Fibroblast of peridontal ligament (primary cell): ENCODE measurements at regions not wholly inside any gene's neighbourhood (a gene's known extent, or its start where the extent isn't known, plus 50 kb on each side); places are given as distances from the start of the nearest gene placed in this dataset.

ENCODE experiments used
- DNase-seq: peaks from one replicate; pipeline ENCODE4 v3.0.0-alpha.2; 2010; ENCODE audit errors: extremely low read depth

DNA sequence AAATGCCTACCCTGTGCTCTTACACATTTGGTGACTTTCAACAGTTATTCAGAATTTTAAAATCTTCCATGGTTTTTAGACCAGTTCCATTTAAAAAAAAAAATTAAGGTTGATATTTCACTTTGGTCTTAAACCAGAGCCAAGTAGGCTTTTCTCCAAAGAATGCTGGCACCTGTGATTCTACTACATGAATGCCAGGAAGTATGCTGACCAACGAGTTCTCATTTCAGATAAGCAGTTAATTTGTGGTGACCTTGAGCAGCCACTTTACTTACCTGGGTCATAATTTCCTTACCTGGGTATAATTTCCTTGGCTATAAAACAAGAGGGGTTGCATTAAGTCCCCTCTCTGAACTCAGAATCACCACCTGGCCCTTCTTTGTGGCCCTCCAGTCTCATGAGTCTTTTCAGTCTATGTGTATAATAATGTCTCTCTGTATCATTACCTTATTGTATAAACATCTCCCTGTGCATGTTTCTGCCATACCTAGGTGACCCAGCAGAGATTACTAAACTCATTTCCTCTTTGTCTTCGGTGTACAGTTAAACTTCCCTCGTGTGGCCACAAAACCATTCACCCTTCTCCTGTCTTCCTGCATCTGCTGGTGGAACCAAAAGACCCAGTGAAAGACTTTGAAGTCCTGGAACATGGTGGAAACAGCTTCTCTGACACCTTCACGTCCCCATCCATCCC, 139.1 kb upstream of the DPT start:
- no peak for DNase-seq

DNA sequence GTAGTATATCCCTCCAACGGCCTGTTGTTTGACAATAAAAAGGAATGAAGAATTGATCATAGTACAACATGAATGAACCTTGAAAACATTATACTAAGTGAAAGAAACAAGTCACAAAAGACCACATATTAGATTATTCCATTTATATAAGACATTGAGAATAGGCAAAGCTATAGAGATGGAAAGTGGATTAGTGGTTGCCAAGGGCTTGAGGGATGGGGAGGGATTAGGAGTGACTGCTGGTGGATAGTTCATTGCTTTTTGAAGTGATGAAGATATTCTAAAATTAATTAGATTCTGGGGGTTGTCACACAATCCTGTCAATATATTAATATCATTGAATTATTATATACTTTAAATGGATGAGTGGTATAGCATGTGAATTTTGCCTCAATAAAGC, 142.5 kb upstream of the DPT start:
- no peak for DNase-seq

DNA sequence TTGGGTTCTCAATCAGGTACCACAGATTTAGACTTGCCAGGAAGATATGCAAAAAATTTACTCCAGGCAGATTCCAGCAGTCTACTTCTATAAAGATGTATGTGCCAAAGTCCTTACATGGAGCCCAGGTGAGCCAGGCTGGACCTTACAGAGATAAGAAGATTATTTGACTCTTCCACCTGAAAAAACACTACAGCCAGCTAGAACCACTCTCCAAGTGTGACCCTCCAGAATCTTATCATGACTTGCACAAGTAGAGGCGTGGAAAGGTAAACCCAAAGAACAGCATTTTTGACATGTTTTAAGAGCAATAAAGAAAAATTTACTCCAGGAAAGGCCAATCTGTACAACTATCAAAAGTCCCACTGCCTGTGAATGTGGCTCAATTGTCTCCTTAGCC, 146.8 kb upstream of the DPT start:
- DNase-seq = no peak

DNA sequence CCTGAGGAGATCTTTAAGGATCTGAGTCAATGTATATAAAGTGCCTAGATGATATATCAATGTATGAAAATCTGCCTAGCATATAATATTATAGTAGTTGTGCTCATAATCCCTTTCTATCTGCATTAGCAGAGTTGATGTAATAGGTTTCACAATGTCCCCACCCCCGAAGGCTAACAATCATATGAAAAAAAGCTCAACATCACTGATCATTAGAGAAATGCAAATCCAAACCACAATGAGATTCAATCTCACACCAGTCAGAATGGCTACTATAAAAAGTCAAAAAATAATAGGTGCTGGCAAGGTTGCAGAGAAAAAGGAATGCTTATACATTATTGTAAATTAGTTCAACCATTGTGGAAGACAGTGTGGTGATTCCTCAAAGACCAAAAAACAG, 147.8 kb upstream of the DPT start:
- DNase-seq = no peak

DNA sequence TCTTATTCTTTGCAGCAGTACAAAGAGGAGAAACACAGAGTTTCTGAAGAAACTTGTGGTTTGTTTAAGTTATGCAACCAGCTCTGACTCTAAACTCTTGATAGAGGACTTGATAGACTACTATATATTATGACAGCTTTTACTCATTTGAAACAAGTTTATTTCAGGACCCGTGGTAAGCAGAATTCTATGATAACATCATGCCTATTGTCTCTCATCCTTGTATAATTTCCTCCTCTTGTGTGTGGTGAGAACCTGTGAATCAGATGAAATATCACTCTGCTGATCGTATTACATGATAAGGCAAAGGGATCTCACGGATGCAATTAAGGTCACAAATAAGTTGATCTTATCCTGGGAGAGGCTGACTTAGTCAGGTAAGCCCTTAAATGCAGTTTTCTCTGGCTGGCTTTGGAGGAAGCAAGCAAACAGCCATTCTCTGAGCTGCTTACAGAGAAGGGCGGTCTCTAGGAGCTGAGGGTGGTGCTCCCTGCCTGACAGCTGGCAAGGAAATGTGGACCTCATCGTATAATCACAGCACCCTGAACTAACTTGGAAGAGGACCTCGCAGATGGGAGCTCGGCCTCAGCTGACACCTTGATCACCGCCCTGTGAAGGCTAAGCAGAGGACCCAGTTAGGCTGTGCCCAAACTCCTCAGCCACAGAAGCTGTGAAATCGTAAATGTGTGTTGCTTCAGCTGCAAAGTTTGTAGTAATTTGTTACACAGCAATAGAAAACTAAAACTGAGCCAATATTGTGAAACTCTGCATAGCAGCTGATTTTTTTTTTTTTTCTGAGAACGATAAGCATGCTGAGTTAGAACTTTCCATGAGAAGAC, 151.1 kb upstream of the DPT start:
- peak; percentile 1 for DNase-seq

DNA sequence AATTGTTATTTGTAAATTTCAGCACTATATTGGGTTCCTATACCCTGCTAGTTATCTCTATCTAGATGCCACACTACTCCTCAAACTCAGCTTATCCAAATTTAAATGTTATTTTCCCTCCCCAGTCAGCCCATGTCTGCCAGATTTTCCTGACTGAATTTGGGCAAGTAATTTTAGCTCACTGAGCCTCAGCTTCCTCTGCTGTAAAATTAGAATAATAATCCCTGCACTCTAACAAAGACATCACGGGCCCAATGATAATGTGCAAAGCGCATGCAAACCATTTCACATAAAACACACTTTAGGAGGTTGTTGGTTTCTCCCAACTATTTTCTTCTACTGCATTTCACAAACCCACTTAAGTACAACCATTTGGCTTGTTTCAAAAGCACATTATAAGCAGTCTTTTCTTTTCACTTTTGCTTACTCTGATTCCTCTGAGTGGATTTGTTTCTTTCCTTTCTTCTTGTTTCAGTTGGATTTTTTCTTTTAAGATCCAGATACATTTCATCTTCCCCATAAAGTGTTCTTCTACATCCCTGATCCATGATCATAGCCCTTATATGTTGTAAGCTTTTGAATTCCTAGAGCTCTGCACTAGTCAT, 152.8 kb upstream of the DPT start:
- DNase-seq = no peak

DNA sequence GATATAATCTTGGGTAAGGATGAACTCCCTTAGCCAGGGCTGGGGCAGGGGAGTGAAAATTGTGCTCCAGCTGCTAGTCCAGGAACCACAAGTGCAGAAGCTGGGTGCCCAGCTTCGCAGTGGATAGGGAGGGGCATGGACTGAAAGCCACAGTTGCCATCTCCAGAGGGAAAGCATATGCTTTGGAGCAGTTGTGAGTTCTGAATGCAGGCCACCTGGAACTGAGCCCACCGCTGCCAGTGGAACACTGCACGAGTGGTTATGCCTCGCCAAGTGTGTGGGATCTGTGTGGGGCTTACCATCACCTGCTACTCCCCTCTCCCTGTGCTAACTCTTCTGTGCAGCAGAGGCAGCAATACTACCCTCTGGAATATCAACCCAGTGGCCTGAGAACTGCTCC, 158.4 kb upstream of the DPT start:
- no peak for DNase-seq

DNA sequence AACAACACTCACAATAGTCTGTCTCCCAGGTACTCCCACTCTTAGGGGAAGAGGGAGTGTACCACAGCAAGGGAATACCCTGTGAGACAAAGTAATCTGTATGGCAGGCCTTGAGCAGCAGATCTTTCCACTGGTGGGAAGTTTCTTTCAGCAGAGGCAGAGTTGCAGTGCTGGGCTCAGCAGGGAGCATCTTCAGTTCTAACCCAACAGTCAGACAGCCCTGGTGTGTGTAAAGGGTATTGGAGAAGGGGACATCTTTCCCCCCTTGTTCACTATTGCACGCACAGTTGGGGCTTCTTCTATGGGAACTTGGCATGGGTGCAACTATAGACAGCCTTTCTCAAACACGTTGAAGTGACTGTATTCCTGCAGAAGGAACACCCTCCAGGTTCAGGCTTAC, 159.4 kb upstream of the DPT start:
- no peak for DNase-seq

DNA sequence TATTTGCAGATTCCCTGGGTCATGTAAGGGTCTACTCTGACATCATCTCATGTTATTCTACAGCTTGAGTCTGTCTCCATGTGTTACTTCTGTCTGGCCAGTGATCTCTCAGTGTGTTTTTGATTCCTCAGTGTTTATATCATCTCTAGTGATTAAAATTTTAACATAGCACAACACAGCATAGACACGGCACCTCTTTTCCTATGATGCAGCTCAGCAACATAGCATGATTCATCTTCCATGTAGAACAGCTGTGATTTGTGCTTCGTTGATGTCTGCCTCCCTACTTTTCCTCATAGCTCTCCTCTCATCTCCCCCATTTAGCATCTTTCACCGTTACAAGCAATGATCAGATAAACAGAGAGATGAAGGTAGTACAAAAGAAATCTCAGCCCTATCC, 163.9 kb upstream of the DPT start:
- no peak for DNase-seq

DNA sequence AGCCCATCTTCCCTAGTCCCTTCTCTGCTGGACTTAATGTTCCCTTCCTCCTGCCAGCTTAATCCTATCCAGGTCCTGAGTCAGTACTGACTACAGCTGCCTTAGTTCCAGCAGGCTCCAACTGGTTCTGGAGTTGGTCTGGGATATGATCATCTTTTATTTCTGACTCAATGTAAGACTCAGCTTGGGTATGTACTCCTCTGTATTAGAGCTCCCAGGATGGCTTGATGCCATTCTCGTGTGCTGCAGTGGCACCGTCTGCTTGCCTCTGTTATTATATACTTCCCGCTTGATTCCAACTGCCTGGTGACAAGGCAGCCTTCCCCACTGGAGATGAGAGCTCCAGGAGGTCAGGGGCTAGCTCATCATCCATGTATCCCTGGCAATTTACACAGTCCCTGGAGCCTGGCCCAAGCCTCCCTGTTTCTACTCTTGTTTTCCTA, 164.4 kb upstream of the DPT start:
- DNase-seq = no peak

DNA sequence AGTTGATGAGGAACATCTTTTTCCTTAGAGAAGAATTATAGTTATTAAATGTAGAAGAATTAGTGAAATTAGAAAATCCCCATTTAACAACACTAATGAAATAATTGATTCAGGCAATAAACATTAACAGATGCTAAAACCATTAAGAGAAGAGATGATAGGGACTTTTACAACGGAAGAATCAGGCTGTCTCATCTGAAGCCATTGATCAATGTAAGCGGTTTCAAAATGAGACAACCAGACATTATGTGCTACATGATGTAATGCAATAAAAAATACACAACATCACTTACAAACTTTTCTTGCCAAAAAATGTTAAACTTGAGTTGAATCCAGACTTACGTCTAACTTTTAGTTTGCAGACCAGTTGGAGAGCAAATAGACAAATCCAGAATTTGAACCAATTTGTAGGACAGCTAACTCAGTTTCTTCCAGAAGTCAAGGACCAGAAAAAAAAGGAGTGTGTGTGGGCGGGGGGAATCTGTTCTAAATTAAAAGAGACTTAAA, 165.4 kb upstream of the DPT start:
- DNase-seq = no peak

DNA sequence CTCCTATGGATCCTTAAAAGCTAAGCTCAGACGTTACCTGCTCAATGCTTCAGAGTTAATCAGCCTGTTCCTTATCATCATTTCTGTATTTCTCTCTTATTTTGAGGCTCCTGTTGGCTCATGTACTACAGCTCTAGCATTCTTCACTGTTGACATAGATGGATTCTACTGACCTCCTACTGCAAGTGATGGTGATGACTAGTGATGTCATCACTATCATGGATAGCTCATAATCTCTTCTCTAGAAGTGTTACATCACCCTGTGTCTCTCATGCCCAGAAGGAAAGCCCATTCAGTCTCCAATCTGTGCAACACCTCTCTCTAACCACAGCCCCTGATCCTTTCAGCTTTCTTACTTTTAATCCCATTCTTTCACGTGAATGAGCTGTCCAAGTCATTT, 168.2 kb upstream of the DPT start:
- no peak for DNase-seq

DNA sequence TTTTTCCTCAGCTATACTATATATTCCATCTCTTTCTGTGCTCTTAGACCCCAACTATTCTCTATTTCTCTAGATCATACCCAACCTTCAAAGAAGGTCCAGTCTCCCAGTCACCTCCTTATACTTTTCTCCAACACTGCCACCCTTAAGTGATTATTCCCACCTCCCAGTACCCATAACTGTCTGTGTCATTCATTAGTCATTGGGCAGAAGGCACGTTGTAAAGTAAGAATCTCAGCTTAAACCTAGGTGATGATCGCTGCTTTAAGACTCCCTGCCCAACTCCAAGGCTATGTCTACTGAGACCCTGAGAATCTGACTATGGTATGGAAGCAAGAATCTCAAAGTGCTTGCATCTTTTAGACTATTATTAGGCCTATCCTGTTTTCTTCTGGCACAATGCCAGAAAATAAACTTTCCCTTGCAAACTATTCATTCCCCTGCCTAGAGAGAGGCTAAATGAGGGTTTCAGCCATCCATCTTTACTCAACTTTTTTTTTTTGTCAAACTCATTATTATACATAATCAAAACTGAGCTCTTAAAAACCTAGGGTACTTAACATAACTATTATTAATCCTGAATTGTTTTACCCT, 174.3 kb upstream of the DPT start:
- no peak for DNase-seq

DNA sequence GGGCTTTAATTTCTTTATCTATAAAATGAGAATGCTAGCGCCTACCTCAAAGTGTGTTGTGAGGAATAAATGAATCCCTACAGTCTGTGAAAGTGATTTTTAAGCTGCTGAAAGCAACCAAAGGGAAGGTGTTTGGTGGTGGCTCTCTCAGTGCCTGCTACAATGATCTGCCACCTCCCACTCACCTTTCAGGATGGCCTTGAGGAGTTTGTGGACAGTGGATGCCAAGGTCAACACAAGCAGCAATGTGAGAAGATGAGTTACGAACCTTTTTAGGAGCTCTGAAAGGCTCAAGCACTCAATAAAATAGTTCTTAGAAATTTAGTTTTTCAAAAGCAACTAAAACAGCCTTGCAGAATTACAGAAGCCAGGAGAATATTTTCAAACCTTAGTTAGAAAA, 176.6 kb upstream of the DPT start:
- no peak for DNase-seq

DNA sequence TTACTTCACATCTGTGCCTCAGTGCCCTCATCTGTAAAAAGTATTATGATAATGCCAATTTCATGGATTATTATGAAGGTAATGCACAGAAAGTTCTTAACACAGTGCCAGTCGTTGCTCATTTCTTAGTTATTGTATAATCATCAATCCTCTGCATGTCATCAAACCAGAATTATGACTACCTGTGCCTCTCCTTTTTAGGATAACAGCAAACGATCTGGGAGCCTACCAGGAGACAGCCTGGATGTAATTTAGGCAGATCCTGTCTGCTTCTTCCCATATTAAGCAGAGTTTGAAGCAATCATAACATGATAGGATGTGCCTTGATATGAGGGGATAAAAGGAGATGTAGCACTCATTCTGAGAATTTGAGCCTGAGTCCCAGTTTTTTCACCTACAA, 177.4 kb upstream of the DPT start:
- no peak for DNase-seq

DNA sequence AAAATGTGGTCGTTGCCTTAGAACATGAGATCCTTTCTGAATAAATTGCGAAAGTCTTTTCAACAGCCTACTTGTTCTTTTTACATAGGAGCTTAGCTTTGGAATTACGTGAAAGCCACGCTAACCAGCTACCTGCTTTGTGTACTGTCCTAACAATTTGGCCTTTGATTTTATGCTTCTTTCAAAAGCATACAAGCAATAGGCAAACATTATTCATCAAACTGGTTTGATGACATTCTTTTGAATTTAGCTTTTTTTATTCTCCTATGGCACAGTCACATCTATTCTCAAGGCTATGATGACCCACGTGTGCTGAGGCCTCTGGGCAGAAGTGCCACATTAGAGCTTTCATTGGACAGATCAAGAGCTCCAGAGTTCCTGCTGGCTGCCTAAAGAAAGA, 178.0 kb upstream of the DPT start:
- no peak for DNase-seq

DNA sequence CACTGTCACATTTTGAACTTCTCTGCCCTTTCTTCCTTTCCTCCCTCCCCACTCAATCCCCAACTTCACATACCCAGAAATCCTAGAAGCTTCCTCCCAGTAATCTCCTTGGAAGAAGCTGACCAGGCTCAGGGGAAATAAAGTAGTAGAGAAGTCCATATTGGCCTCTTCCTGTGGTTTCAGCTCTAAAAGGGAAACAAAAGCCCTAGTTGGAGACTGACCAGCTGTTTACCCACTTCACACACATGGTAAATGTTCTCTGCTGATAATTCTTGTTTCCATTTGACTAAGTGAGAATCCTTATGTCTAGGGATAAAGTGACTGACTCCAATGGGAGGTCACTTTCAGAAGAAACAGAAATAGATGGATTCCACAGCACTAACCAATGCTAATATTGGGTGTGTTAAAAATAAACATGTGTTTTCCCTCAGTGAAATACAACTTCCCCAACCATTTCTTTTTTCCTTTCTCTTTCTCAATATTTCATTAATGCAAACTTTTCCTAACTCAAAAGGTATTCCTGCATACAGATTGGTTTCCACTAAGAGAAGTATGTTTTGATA, 178.9 kb upstream of the DPT start:
- no peak for DNase-seq

DNA sequence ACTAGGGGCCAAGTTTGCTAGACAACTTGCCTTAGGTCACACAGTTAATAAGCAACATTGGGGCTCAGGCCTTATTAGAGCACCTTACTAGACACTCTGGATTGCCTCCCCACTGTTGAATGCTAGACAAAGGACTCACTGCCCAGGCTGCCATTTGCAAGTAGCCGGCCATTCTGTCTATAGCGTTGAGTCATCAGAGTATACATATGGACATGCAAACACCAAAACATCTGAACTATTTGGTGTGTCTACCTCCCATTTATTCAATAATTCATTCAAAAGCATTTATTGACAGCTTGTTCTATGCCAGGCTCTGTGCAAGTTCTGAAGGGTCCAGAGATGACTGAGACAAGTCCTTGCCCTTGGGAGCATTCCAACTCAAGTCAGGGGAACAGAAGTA, 181.4 kb upstream of the DPT start:
- DNase-seq = no peak

DNA sequence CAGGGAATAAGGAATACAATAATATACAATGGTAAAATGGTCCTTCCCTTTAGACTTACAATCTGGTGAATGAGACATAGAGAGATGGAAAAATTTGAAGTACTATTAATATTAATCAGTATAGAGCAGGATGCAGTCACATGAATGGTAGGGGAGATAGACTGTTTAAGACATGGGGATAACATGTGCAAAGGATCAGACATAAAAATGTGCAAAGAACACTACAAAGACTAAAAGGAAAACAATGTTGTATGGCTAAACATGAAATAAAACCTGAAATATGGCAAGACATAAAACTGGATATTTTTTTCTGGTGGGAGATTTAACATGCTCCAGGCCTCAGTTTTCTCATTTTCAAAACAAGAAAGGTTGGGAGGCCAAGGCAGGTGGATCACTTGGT, 182.4 kb upstream of the DPT start:
- DNase-seq = no peak

DNA sequence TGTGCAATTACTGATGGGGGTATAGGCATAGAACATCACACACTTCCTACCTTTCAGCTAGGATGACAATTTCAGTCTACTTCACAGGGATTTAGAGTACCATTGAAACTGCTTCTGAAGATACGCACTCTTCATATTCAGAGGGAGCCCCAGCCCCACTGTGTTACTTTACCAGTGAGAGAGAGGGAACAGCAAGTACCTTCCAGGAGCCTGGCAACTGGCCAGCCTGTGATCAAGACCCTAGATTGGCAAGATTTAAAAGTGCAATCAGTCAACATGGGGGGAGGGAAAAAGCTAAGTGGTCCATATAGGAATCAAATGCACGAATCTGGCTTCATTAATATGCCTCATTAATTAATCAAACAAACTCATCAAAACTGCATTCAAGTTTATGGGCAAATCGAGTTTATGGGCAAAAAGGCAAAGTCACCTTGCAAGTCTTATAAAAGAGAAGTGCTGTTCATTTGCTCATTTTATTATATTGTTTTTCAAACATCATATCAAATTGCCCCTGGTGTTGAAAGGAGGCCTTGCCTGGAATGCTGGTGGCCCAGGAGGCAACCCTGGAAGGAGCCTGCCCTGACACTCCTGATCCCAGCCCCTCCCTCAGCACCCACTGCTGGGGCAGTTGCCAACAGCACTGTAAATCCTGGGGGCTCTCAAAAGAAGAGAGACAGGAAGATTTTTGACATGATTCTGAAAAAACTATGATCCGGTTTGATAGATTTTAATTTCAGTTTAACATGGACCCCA, 184.9 kb upstream of the DPT start:
- no peak for DNase-seq

DNA sequence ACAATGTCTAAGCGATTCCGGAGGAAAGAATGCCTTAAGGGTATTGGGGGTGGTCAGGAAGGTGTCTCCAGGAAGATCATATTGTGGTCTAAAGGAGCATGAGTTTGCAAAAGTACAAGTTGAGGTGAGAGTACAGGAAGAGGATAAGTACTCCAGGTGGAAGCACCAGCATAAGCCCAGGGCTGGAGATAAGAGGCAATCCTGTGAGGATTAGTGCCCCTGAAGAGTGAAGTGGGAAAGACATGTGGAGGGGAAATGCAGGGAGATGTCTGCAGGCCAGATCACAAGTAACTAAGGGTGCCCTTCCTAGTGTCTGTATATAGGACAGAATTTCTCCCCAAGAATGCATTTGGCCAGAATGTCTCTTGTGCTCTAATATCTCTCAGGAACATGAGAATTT, 188.3 kb upstream of the DPT start:
- DNase-seq = no peak
